ENCODE measurements at regions not wholly inside any gene's neighbourhood (a gene's known extent, or its start where the extent isn't known, plus 50 kb on each side); places are given as distances from the start of the nearest gene placed in this dataset.
"Not testable (repeated sequence)": the region's sequence is repeated elsewhere in the genome, so short reads cannot be mapped to it uniquely, and the experiment has no call there.

DNA sequence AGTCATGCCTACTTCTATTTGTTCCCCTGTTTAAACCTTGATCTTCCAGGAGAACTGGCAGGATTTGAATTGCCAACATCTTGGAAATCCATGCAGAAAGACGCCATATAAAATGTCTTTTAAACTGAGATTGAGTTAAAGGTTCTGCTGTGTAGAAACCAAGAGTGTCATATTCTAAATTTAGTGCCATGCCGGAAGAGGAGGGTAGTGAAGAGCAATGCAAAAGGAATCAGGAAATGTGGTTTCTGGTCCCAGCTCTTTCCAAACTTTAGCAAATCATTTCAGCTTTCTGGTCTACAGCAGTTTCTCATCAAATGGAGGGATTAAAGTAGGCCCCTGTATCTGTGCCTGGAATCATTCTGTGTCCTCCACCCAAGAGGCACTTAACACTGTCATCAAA lies 85.7 kb downstream of the BTG1 start:
- no peak for DNase-seq

DNA sequence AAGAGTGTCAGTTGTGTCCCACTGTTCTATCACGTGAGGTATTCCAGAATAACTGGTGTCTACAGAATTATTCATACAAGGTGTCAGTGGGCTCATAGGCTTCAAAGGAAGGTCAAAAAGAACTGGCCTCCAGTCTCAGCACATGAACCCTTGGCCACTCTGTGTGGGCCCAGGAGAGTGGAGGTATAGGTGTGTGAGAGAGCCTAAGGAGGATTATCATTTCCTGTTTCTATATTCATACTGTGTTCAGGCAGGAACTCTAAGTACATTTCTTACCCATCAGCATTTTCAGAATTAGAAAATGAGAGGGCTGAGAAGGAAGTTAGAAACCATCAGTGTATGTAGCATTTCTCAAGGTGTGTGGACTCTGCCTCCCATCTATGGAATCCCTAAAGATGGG lies 87.0 kb downstream of the BTG1 start:
- no peak for DNase-seq

DNA sequence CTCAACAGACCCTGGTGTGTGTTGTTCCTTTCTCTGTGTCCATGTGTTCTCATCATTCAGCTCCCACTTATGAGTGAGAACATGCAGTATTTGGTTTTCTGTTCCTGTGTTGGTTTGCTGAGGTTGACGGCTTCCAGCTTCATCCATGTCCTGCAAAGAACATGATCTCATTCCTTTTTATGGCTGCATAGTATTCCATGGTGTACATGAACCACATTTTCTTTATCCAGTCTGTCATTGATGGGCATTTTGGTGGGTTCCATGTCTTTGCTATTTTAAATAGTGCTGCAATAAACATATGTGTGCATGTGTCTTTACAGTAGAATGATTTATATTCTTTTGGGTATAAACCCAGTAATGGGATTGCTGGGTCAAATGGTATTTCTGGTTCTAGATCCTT lies 88.9 kb downstream of the BTG1 start:
- not testable (repeated sequence) for DNase-seq

DNA sequence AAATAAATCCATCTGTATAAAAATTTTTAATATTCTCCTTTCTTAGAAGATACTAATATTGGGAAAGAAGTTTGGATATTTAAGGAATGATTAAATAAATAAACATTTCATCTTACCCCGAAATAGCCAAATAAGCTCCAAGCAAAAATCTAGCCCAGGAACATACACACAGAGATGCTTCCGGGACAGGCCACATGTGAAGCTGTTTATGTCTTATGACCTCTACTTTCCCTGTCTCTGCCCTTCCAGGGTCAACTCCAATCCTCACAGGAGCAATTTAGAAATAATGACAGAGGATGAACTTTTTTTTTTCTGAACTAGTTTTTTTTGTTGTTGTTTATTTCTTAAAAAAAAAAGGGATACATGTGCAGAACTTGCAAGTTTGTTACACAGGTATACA lies 89.4 kb downstream of the BTG1 start:
- no peak for DNase-seq

DNA sequence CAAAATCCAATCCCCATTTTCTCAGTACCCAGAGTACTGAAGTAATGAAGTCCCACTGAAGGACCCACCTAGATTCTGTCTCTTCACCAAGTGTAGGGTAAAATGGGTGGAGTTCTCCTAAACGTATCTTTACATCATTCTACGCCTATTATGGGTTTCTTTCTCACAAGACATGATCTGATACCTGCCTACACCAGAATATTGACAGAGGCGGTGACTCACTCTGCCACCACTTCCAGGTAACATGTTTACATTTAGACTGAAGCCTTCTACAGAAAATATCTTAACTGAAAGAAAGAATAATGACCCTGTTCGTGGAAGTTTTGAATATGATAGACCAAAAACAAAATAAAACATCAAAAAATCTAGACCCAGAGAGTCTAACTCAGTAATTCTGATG lies 89.8 kb downstream of the BTG1 start:
- DNase-seq = no peak

DNA sequence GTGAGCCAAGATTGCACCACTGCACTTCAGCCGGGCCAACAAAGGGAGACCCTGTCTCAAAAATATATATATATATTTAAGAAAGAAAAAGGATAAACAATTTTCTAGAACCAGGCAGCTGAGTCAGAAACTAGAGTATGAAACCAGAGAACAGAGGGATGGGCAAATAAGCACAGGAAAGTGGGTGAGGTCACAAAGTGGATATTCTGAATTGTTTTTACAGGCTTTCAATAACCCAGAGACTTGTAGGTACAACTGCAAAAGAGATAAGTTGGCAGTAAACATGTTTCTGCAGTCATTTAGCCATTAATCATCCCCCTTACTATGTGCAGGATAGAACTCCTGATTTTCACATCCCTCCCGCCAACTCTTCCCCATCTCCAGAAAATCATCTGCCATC lies 94.2 kb downstream of the BTG1 start:
- no peak for DNase-seq

DNA sequence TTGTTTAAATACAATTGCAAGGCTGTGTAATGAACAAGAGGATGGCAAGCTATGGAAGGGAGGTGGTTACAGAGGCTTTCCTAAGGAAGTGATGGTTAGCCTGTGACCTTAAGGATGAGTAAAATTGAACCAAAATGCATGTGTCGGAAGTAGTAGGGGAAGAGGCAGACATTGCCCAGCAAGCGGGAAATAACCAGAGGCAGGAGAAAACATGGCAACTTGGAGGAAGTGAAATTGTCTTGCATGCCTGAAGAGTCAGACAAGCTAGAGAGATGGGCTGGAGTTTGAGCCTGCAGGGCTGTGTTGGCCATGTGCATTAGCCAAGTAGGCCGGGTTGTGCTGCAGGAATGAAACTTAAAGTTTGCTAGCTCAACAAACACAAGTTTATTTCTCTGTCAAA lies 96.2 kb downstream of the BTG1 start:
- DNase-seq = no peak

DNA sequence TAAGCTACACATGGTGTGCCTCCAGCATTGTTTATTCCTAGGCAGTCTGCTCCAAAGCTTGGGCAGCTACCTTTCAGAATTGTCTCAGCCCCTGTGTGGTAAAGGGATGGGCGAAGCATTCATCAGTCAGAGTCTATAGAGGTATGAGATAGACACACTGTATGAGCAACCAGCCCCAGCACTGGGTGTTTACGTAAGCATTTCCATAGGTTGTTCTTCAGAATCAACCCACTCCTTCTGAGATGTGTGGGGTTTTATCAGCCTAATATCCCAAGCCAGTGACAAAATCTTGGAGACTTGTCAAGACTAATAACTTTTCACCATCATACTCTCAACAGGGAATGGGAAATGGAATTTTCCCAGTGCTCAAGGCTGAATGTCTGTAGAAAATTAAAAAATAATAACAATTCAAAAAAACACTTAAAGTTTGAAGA lies 98.2 kb downstream of the BTG1 start:
- DNase-seq = no peak

DNA sequence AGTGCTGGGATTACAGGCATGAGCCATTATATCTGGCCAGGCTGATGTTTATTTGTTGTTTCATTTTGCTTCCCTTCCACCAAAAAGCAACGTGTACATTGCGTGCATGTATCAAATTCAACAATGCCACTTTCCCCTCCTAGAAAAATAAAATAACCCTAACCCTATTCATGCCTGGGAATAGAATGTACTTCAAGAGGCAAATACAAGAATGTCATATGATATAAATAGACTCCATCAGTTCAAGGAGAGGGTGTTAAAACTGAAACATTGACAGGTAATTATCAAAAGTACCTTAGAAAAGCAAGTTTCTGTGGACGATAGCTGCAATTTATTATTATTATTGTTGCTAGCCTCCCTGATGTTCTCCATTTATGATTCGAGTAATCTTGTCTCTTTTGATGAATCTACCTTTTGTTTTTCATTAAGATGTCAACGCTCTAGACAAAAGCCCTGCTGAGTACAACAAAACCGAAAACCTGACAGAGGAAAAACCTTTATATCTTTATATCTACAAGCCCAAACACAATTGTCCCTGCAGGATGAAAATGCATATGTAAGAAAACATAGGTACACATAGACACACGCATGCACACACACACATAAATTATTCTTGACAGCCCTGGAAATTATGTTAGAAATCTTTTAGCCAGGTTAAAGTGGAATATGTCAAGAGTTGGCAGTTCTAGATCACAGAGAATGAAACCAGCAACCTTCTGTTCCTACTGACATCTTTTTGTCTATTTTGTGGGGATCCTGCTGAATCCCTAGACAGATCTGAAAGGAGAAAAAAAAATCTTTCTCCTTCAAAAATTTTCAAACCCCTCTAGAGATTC lies 98.9 kb downstream of the BTG1 start:
- no peak for DNase-seq

DNA sequence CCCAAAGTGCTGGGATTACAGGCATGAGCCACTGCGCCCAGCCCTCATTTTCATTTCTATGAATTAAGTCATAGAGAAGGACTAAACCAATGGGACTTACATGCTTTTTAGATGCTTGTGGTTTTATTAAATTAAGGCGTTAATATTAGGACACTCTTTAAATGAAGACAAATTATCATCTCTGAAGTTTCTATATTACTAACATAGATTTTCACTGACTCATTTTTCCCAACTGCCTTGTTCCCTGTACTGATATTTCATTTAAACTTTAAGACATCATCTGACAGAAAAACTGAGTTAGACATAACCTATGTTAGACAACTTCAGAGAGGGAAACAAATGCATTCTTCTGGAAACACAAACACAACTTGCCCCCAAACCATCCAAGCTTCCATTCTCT lies 99.8 kb downstream of the BTG1 start:
- DNase-seq = no peak

DNA sequence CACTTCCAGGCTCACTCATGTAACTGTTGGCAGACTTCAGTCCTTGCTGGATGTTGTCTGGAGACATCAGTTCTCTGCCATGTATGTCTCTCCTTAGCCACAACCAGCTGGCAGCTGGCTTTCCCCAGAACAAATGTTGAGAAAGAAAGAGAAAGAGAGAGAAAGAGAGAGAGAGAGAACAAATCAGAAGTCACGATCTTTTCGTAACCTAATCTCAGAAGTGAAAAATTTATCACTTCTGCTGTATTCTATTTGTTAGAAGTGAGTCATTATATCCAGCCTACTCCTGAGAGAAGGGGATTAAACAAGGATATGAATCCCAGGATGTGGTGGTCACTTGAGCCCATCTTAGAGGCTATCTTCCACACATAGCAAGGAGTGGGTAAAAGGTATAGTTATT lies 101.2 kb downstream of the BTG1 start:
- no peak for DNase-seq

DNA sequence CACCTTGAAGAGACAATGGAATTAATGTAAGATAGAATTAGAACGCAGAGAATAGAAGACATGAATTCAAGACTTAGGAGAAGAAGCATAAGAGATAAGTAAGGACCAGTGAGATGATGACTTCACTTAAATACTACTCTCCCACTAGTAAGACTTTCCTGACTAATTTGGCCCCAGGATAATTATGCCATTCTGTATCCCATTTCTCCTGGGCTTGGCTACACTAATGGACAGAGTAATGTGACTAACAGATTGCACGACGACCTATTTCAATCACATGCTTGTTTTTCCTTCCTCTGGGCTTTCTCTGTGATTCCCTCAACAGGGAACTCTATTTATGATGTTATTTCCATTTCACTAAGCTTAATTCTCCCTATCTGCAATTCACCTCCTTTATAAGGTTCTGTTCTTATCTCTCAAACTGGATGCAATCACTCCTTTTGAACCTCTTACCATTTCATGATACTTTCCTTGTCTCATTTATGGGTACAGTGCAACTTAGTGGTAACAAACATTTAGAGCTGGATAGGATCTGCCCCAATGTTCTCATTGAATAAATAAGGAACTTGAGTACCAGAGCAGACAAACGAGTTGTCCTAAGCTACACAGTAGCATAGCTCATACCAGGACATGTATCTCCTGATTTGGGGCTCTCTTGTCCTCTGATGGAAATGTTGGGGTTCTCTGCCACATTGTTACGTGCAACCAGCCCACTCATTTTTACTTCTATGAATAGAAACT lies 102.7 kb downstream of the BTG1 start:
- DNase-seq = no peak

DNA sequence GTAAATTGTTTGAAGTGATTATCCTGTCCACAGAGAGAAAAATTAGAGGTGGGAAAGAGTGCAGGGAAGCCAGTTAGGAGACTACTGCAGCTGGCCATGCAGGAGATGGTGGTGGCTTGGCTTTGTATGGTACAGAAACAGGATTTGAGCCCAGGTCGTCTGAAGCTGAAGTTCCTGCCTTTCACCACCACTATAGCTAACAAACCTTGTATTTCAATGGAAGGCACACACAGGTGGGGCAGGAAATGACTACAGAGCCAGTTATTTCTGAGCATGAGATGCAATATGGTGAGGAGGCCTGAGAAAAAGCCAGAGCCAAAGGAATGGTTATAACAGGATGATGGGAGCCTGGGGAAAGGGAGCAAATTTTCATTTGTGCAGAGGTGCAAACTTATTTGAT lies 103.9 kb downstream of the BTG1 start:
- no peak for DNase-seq

DNA sequence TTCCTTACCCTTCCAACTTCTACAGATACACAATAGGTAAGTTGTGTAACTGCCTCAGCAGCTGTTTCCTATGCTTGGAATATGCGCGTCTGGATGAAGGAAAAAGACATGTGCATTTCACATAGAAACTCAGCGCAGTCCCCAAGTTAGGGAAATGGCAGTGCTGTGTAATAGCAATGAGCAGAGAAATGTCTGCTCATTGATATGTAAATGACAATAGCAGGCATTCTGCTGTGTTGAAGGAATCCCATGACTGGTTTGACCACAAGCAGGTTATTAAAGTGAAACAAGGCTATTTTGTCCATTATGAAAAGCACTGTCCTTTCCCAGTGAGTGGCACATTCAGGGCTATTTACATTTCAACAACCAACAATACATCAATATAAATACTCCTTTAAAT lies 106.6 kb downstream of the BTG1 start:
- no peak for DNase-seq

DNA sequence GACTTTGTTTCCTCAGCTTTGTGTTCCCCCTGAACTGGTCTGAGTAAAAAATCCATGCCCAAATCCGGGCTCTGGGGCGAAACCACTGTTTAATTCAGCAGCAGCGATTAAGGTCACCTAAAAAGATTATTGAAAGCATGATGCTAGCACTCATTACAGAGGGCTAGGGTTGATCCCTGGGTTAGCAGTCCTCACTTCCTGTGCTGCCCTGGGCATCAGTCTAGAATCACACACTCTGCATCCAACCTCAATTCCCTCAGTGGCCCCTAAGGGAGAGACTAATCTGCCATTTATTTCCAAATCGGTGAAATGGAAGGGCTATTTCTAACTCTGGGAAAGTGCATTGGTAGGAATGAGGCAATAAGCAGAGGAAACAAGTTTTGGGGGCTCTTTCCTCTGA lies 107.2 kb downstream of the BTG1 start:
- no peak for DNase-seq

DNA sequence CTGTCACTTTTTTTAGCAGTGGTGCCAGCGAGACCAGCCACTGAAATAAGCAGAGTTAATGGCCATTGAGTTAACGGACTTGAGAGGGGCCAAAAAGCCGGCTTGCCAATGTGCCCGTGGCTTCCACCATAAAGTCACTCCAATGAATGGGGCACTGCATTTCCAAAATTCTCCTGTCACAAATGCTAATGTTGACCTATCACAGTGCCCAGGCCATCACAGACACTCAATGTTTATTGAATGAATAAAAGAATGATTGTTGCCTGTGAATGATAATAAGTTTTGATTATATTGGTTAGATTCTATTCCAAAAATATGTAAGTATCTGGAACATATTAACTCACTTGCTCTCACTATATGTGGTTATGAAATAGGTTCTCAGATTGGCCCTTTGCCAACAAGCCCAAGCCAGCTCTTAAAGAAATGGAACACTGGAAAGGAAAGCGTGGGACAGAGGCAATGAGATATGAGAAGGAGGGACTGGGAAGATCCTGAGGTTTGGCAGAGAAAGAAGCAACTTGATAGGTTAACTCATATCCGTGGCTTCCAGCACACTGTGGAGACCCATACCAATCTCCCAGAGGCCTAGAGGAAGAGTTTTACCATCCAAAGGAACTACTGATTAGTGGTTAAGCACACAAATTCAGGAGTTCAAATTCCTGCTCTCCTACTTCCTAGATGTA lies 108.7 kb downstream of the BTG1 start:
- no peak for DNase-seq

DNA sequence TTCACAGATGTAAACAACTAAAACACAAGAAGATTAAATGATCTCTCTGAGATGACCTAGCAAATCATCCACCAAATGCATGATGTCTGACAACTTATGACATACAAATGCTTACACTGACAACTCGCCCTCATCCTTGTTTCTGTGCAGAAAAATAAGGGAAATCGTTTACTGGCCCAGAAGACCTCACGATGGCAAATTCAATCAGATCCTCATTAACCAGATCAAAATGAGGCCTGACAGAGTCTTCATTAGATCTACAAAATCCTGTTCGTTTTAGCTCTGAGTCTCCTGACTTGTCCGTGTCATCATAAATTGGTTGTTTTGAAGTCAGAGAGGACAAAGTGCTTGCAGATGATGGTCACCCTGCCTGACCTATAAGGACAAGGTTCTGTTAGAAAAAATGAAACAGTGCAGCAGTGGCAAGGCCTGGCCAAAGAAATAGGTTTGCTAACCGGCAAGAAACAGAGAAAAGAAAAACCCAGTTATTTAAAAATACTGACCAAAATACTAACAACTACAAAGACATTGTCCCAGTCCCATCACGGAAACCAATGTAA lies 109.5 kb downstream of the BTG1 start:
- no peak for DNase-seq

DNA sequence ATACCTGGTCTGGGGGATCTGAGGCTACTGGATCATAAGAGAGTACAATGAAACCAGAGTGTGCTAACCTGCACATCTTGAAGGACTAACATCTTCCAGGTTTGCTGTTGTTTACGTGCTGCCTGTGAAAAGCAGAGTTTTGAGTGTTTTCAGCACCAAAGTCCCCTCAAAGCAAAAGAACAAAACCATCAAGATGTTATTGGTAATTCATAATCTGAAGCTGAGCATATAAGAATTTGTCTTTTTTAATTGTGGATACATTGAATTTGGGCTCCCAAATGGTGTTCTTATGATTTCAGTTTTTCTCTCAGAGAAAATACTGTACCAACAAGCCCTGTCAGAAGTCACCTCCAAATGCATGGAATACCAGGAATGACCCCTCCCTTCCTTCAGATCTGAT lies 110.2 kb downstream of the BTG1 start:
- no peak for DNase-seq

DNA sequence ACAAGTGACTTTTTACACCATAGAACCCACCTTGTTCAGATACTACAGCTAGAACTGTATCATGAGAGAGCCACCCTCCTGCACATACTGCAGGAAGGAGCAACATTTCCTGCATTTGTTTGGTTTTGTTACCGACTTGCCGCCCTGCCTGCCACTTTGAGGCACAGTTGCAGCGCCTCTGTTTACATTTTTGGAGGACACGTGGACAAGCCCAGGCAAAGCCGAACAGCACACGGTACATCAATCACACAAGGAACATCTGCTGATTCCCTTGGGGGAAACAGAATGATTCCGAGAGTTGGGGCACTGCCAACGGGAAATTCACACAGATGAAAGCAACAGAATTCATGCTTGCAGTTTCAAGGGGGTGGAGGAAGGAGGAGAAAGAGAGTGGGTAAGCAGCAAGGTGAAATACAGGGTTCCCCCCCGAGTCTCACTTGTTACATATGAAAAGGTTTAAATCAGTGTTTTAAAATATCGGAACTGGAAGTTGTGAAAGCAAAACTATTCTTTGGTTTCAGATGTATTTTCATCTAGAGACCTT lies 110.7 kb downstream of the BTG1 start:
- no peak for DNase-seq

DNA sequence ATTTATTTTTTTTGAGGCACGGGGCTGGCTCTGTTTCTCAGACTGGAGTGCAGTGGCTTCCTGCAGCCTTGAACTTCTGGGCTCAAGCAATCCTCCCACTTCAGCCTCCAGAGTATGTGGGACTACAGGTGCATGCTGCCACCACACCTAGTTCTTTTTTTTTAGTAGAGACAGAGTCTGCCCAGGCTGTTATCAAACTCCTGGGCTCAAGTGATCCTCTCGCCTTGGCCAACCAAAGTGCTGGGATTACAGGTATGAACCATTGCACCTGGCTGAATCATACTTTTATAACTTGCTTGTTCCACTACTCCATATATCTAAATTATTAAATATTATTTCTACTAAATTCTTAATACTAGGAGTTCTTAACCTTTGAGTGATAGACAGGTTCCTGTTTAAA lies 111.6 kb downstream of the BTG1 start:
- DNase-seq = no peak

DNA sequence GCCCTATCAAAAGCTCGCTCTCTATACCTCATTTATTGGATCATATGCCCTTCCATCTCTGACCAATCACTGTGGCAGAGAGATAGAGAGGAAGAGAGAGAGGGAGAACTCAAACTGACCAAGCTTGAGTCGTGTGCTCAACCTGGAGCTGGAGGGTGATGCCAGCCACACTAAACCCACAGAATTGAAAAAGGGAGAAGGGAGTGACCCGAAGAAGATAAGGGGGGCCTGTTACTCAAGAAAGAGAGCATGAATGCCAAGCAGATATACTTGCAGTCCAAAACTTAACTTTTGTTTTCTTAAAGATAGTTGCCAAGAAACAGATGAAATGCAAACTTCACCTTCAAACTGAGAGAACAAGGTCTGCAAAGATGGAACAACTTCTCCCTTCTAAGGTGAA lies 112.7 kb downstream of the BTG1 start:
- no peak for DNase-seq

DNA sequence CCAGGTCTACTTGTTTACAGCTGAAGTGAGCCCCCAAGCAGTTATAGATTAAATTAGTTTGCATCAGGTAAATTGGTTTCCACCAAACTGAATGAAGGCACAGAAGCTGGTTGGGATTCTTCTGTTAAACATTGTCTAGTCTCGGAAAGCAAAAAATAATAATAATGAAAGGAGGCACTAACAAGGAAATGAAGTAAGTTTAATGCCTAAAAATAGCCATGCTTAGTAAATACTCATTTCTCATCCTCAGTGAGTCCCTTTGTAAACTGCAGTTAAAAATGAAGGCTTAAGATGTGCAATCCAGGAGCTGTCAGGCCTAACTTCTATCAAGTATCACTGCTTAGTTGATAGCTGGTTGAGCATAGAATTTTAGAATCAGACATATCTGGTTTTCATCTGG lies 113.5 kb downstream of the BTG1 start:
- DNase-seq = no peak

DNA sequence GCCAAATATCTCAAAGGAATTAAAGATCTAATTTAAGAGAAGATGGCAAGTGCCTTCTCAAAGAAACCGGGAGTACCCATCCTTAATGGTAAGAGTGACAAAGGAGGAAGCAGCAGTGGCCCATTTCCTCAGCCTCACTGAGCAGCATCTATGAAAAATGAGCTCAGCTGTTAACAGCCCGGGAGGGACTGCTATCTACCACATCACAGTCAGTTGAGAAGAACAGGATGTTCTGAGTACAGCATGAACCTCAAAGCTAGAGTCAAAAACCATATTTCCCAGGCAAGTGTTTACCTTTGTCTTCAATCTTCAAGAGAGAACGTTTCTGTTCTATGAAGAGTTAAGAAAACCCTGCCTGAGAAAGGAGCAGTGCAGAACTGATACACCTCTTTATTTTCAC lies 115.0 kb downstream of the BTG1 start:
- no peak for DNase-seq

Measured in activated CD8-positive, alpha-beta memory T cell treated with anti-CD3 and anti-CD28 coated beads, Interleukin-2, amount 50 U/mL, for 48 hours (primary cell).